ENCODE measurements at regions not wholly inside any gene's neighbourhood (a gene's known extent, or its start where the extent isn't known, plus 50 kb on each side); places are given as distances from the start of the nearest gene placed in this dataset.

DNA sequence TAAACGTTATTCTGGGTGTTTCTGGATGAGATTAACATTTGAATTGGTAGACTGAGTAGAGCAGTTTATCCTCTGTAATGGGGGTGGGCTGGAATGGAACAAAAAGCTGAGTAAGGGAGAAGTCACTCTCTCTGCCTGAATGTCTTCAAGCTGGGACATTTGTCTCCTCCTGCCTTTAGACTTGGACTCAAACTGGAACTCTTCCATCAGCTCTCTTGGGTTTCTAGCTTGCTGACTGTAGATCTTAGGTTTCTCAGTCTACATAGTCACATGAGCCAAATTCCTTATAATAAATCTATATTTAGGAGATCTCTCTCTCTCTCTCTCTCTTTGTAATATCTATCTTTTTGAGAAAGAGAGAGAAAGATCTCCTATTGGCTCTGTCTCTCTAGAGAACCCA lies 553.3 kb upstream of the CDH11 start:
- no peak for TF ChIP-seq POLR2A (IDR thresholded peaks at IDR 0.05)
- TF ChIP-seq, protein P1, sequence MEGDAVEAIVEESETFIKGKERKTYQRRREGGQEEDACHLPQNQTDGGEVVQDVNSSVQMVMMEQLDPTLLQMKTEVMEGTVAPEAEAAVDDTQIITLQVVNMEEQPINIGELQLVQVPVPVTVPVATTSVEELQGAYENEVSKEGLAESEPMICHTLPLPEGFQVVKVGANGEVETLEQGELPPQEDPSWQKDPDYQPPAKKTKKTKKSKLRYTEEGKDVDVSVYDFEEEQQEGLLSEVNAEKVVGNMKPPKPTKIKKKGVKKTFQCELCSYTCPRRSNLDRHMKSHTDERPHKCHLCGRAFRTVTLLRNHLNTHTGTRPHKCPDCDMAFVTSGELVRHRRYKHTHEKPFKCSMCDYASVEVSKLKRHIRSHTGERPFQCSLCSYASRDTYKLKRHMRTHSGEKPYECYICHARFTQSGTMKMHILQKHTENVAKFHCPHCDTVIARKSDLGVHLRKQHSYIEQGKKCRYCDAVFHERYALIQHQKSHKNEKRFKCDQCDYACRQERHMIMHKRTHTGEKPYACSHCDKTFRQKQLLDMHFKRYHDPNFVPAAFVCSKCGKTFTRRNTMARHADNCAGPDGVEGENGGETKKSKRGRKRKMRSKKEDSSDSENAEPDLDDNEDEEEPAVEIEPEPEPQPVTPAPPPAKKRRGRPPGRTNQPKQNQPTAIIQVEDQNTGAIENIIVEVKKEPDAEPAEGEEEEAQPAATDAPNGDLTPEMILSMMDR (IDR thresholded peaks at IDR 0.05): no peak

Data from Peyer's patch (tissue), 4 donors.